Mesenchymal stem cell (in vitro differentiated cells and primary cell): ENCODE measurements at regions not wholly inside any gene's neighbourhood (a gene's known extent, or its start where the extent isn't known, plus 50 kb on each side); places are given as distances from the start of the nearest gene placed in this dataset.
A peak's percentile ranks its signal among the peaks of the same experiment; 100 is the strongest.

Experiments used
- DNase-seq: peaks from one replicate; pipeline ENCODE4 v3.0.0-alpha.2; 2013
- H2AFZ ChIP-seq: one replicate; pipeline ENCODE4 v1.6.1; 2013; ENCODE audit warnings: low read depth, mild to moderate bottlenecking, control low read depth, inconsistent platforms, low read length, moderate library complexity
- H2AK5ac ChIP-seq: 2 replicates; pipeline ENCODE4 v1.6.1; 2013; ENCODE audit warnings: low read length, moderate library complexity, mild to moderate bottlenecking, inconsistent platforms; ENCODE audit not compliant: severe bottlenecking
- H2BK120ac ChIP-seq: one replicate; pipeline ENCODE4 v1.6.1; 2013; ENCODE audit warnings: low read depth, mild to moderate bottlenecking, inconsistent platforms, low read length, moderate library complexity
- H2BK12ac ChIP-seq, 2 experiments: one replicate each; pipeline ENCODE4 v1.6.1; 2013; ENCODE audit warnings: inconsistent platforms in 2 of 2, low read length in 2 of 2, mild to moderate bottlenecking in 2 of 2, moderate library complexity in 2 of 2, control low read depth in 1 of 2
- H2BK15ac ChIP-seq: one replicate; pipeline ENCODE4 v1.6.1; 2013; ENCODE audit warnings: mild to moderate bottlenecking, low read depth, inconsistent platforms; ENCODE audit not compliant: poor library complexity, severe bottlenecking
- H2BK5ac ChIP-seq: 2 replicates; pipeline ENCODE4 v1.6.1; 2013; ENCODE audit warnings: low read depth, mild to moderate bottlenecking, low read length, control low read depth, inconsistent platforms; ENCODE audit not compliant: poor library complexity, severe bottlenecking
- H3K14ac ChIP-seq, 2 experiments: one replicate each; pipeline ENCODE4 v1.6.1; 2013; ENCODE audit warnings: inconsistent platforms in 2 of 2, low read length in 2 of 2, control low read depth in 1 of 2, mild to moderate bottlenecking in 1 of 2, moderate library complexity in 1 of 2
- H3K18ac ChIP-seq, 2 experiments: one replicate each; pipeline ENCODE4 v1.6.1; 2013; ENCODE audit warnings: inconsistent platforms in 2 of 2, low read length in 2 of 2, control low read depth in 1 of 2, low read depth in 1 of 2, mild to moderate bottlenecking in 1 of 2
- H3K23ac ChIP-seq, 2 experiments: one replicate each; pipeline ENCODE4 v1.6.1; 2013; ENCODE audit warnings: inconsistent platforms in 2 of 2, low read length in 2 of 2, mild to moderate bottlenecking in 2 of 2, moderate library complexity in 2 of 2, control low read depth in 1 of 2
- H3K27ac ChIP-seq: 2 replicates; pipeline ENCODE4 v1.5.1; 2013; ENCODE audit warnings: mild to moderate bottlenecking, moderate library complexity, low read length, control low read depth, inconsistent platforms; ENCODE audit not compliant: poor library complexity, severe bottlenecking
- H3K27me3 ChIP-seq, 2 experiments: 2 replicates each; pipeline versions ENCODE4 v1.6.1 to v1.7.0; 2013; ENCODE audit warnings: low read length in 2 of 2, mild to moderate bottlenecking in 2 of 2, moderate library complexity in 2 of 2, control low read depth in 1 of 2, inconsistent platforms in 1 of 2; ENCODE audit not compliant: control insufficient read depth in 1 of 2, insufficient read depth in 1 of 2
- H3K36me3 ChIP-seq, 2 experiments: 2 replicates each; pipeline versions ENCODE4 v1.6.1 to v1.7.0; 2013; ENCODE audit warnings: low read length in 2 of 2, control low read depth in 1 of 2, inconsistent platforms in 1 of 2, low read depth in 1 of 2, mild to moderate bottlenecking in 1 of 2; ENCODE audit not compliant: insufficient read depth in 2 of 2, control insufficient read depth in 1 of 2
- H3K4ac ChIP-seq, 2 experiments: one replicate each; pipeline ENCODE4 v1.6.1; 2013; ENCODE audit warnings: inconsistent platforms in 2 of 2, low read length in 2 of 2, mild to moderate bottlenecking in 2 of 2, moderate library complexity in 2 of 2, control low read depth in 1 of 2, low read depth in 1 of 2
- H3K4me1 ChIP-seq: 2 replicates; pipeline ENCODE4 v1.6.1; 2013; ENCODE audit warnings: low read depth, low read length, control low read depth; ENCODE audit not compliant: control insufficient read depth, insufficient read depth
- H3K4me2 ChIP-seq: 2 replicates; pipeline ENCODE4 v1.6.1; 2013; ENCODE audit warnings: low read length, mild to moderate bottlenecking, inconsistent platforms; ENCODE audit not compliant: poor library complexity, severe bottlenecking
- H3K4me3 ChIP-seq, 2 experiments: 2 replicates each; pipeline versions ENCODE4 v1.5.1 to v1.7.0; 2013; ENCODE audit warnings: low read length in 2 of 2, mild to moderate bottlenecking in 2 of 2, control low read depth in 1 of 2, low read depth in 1 of 2; ENCODE audit not compliant: insufficient read depth in 1 of 2
- H3K79me1 ChIP-seq: replicated peaks from 2 replicates; pipeline ENCODE4 v1.6.1; 2013; ENCODE audit warnings: mild to moderate bottlenecking, control low read depth, low read length, inconsistent platforms; ENCODE audit not compliant: poor library complexity, severe bottlenecking
- H3K9ac ChIP-seq: 2 replicates; pipeline ENCODE4 v1.7.0; 2013; ENCODE audit warnings: mild to moderate bottlenecking, low read length, moderate library complexity
- H3K9me3 ChIP-seq: 2 replicates; pipeline ENCODE4 v1.7.0; 2013; ENCODE audit warnings: mild to moderate bottlenecking, low read length; ENCODE audit not compliant: control insufficient read depth
- H4K8ac ChIP-seq: one replicate; pipeline ENCODE4 v1.6.1; 2013; ENCODE audit warnings: inconsistent platforms, mild to moderate bottlenecking, low read length, moderate library complexity
- H4K91ac ChIP-seq: one replicate; pipeline ENCODE4 v1.6.1; 2013; ENCODE audit warnings: mild to moderate bottlenecking, low read length, inconsistent platforms
- WGBS: methylation state at CpG from one replicate; pipeline ENCODE4 v1.1.7; 2013; ENCODE audit warnings: mixed read lengths; 5-methylcytosine and 5-hydroxymethylcytosine counted together

- H2AFZ ChIP-seq, result no peak overlapping the region
These were observed 57.4 kb upstream of the CXADR start for GRCh38 chr21:17455451-17455850.

GRCh38 chr21:17458279-17458678, 54.6 kb upstream of the CXADR start:
- H2BK12ac ChIP-seq, result no peak overlapping the region
- no peak overlapping the region for H4K91ac ChIP-seq
- H2AK5ac ChIP-seq, result no peak overlapping the region
- no peak overlapping the region for H3K14ac ChIP-seq
- no peaks in the 10 kb centered on the region for H3K36me3 ChIP-seq
- H3K27ac ChIP-seq, result no peak overlapping the region
- H3K27me3 ChIP-seq, result no peaks in the 10 kb centered on the region
- WGBS, result 61% methylated on average over 5 of the region's 6 CpGs
- no peak overlapping the region for H2BK5ac ChIP-seq
- H3K4ac ChIP-seq, result no peak overlapping the region
- DNase-seq, result no peak
- no peak overlapping the region for H2AFZ ChIP-seq
- no peak overlapping the region for H3K9ac ChIP-seq
- H2BK120ac ChIP-seq, result no peak overlapping the region
- H4K8ac ChIP-seq, result no peak overlapping the region
- H3K23ac ChIP-seq, result no peak overlapping the region
- H3K4me1 ChIP-seq, result peaks cover 1% of the 10 kb centered on the region
- H3K4me2 ChIP-seq, result no peak overlapping the region
- H3K79me1 ChIP-seq, result no peaks in the 10 kb centered on the region
- no peaks in the 10 kb centered on the region for H3K9me3 ChIP-seq
- H2BK15ac ChIP-seq, result no peak overlapping the region
- H3K18ac ChIP-seq, result no peak overlapping the region
- H3K4me3 ChIP-seq, result no peak overlapping the region

More at GRCh38 chr21:17455451-17455850, 57.4 kb upstream of the CXADR start:
- H3K9me3 ChIP-seq, result no peaks in the 10 kb centered on the region
- no peak overlapping the region for H4K91ac ChIP-seq
- H3K4me1 ChIP-seq, result peaks cover 3% of the 10 kb centered on the region
- H3K36me3 ChIP-seq, result no peaks in the 10 kb centered on the region
- no peak overlapping the region for H3K4ac ChIP-seq
- no peak overlapping the region for H4K8ac ChIP-seq
- no peak for DNase-seq
- no peak overlapping the region for H3K27ac ChIP-seq
- H3K9ac ChIP-seq, result no peak overlapping the region
- H2BK120ac ChIP-seq, result no peak overlapping the region
- H3K23ac ChIP-seq, result no peak overlapping the region
- no peaks in the 10 kb centered on the region for H3K79me1 ChIP-seq
- no peak overlapping the region for H2BK5ac ChIP-seq
- H2BK12ac ChIP-seq, result no peak overlapping the region
- H3K18ac ChIP-seq, result no peak overlapping the region
- 66% methylated on average over 4 of the region's 6 CpGs for WGBS
- H2BK15ac ChIP-seq, result no peak overlapping the region
- H3K4me3 ChIP-seq, result no peak overlapping the region
- H3K27me3 ChIP-seq, result no peaks in the 10 kb centered on the region
- no peak overlapping the region for H3K14ac ChIP-seq
- H2AK5ac ChIP-seq, result no peak overlapping the region
- H3K4me2 ChIP-seq, result no peak overlapping the region

GRCh38 chr21:17460094-17460493, 52.7 kb upstream of the CXADR start:
- peak overlapping the region; percentile 11 for H3K9ac ChIP-seq
- H4K91ac ChIP-seq, result no peak overlapping the region
- no peak overlapping the region for H3K4me3 ChIP-seq
- H2BK5ac ChIP-seq, result no peak overlapping the region
- no peak overlapping the region for H3K14ac ChIP-seq
- no peak for DNase-seq
- H2BK12ac ChIP-seq, result no peak overlapping the region
- H2AK5ac ChIP-seq, result no peak overlapping the region
- H3K18ac ChIP-seq, result no peak overlapping the region
- H3K4ac ChIP-seq, result no peak overlapping the region
- H3K36me3 ChIP-seq, result no peaks in the 10 kb centered on the region
- 92% methylated on average over 2 of the region's 2 CpGs for WGBS
- no peaks in the 10 kb centered on the region for H3K27me3 ChIP-seq
- H2AFZ ChIP-seq, result no peak overlapping the region
- H2BK15ac ChIP-seq, result no peak overlapping the region
- no peak overlapping the region for H3K4me2 ChIP-seq
- peaks cover 2% of the 10 kb centered on the region for H3K4me1 ChIP-seq
- H4K8ac ChIP-seq, result no peak overlapping the region
- no peak overlapping the region for H3K27ac ChIP-seq
- H3K79me1 ChIP-seq, result no peaks in the 10 kb centered on the region
- H2BK120ac ChIP-seq, result no peak overlapping the region
- no peaks in the 10 kb centered on the region for H3K9me3 ChIP-seq
- H3K23ac ChIP-seq, result no peak overlapping the region

DNA sequence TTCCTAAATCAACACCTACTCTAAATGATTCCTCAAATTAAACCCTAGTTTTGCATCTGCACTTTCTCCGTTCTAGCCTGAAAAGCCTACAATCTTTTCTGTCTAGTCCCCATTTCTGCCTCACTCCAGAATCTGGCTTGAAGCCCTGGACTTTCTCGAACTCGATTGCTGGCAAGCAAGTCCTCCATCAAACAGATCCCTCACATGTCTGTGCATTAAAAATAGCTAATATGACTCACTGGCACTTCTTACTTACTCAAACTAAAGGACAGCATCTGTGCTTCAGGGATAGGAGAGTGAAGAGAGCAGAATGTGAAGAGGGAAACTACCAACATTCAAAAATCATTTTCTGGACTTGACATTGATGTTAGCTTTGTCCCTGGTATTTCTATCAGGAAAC, 51.8 kb upstream of the CXADR start:
- no peak overlapping the region for H2BK120ac ChIP-seq
- no peak overlapping the region for H2AFZ ChIP-seq
- no peak overlapping the region for H3K14ac ChIP-seq
- no peak overlapping the region for H3K4ac ChIP-seq
- H3K9me3 ChIP-seq, result no peaks in the 10 kb centered on the region
- H3K23ac ChIP-seq, result no peak overlapping the region
- H4K8ac ChIP-seq, result no peak overlapping the region
- H3K4me2 ChIP-seq, result no peak overlapping the region
- peak; percentile 86 for DNase-seq
- 36% methylated on average over 3 of the region's 3 CpGs for WGBS
- H3K4me3 ChIP-seq, result peak overlapping the region in 1 of 2 experiments; percentile 20
- H3K4me1 ChIP-seq, result peaks cover 2% of the 10 kb centered on the region
- H3K27ac ChIP-seq, result peak overlapping the region; percentile 4
- no peaks in the 10 kb centered on the region for H3K27me3 ChIP-seq
- no peaks in the 10 kb centered on the region for H3K79me1 ChIP-seq
- no peak overlapping the region for H4K91ac ChIP-seq
- no peak overlapping the region for H2BK5ac ChIP-seq
- H2BK15ac ChIP-seq, result no peak overlapping the region
- H3K18ac ChIP-seq, result no peak overlapping the region
- peak overlapping the region; percentile 78 for H3K9ac ChIP-seq
- no peak overlapping the region for H2BK12ac ChIP-seq
- no peak overlapping the region for H2AK5ac ChIP-seq
- H3K36me3 ChIP-seq, result no peaks in the 10 kb centered on the region
